Fibroblast of peridontal ligament (primary cell): ENCODE measurements at regions not wholly inside any gene's neighbourhood (a gene's known extent, or its start where the extent isn't known, plus 50 kb on each side); places are given as distances from the start of the nearest gene placed in this dataset.
A peak's percentile ranks its signal among the peaks of the same experiment; 100 is the strongest.
"Not testable (repeated sequence)": the region's sequence is repeated elsewhere in the genome, so short reads cannot be mapped to it uniquely, and the experiment has no call there.

Experiments used
- DNase-seq: peaks from one replicate; pipeline ENCODE4 v3.0.0-alpha.2; 2010; ENCODE audit errors: extremely low read depth

GRCh38 chr14:61167642-61168041 lies 113.5 kb downstream of the TMEM30B start:
- DNase-seq: no peak

- no peak for DNase-seq
Observed at GRCh38 chr14:61160798-61161197, 120.3 kb downstream of the TMEM30B start.

- DNase-seq: peak; percentile 43
Observed at GRCh38 chr14:61154641-61155040, 126.5 kb downstream of the TMEM30B start.

- DNase-seq: no peak
Observed at GRCh38 chr14:61153914-61154545, 127.1 kb downstream of the TMEM30B start.

GRCh38 chr14:61153431-61153830 lies 127.7 kb downstream of the TMEM30B start:
- peak; percentile 28 for DNase-seq

GRCh38 chr14:61152851-61153364 lies 128.2 kb downstream of the TMEM30B start:
- DNase-seq: no peak

- no peak for DNase-seq
Observed at GRCh38 chr14:61151251-61151650, 129.9 kb downstream of the TMEM30B start.

- DNase-seq: no peak
Observed at GRCh38 chr14:61150851-61151250, 130.3 kb downstream of the TMEM30B start.

- no peak for DNase-seq
Observed at GRCh38 chr14:61149896-61150295, 131.2 kb downstream of the TMEM30B start.

- no peak for DNase-seq
Observed at GRCh38 chr14:61148742-61149350, 132.3 kb downstream of the TMEM30B start.

- DNase-seq: peak; percentile 44
Observed at GRCh38 chr14:61147831-61148549, 133.1 kb downstream of the TMEM30B start.

GRCh38 chr14:61147381-61147821 lies 133.7 kb downstream of the TMEM30B start:
- no peak for DNase-seq

GRCh38 chr14:61146899-61147298 lies 134.2 kb downstream of the TMEM30B start:
- no peak for DNase-seq

GRCh38 chr14:61145903-61146481 lies 135.1 kb downstream of the TMEM30B start:
- peak; percentile 83 for DNase-seq

- peak; percentile 99 for DNase-seq
Observed at GRCh38 chr14:61145034-61145902, 135.9 kb downstream of the TMEM30B start.

- DNase-seq: not testable (repeated sequence)
Observed at GRCh38 chr14:61144117-61145033, 136.8 kb downstream of the TMEM30B start.

GRCh38 chr14:61140872-61141271 lies 140.3 kb downstream of the TMEM30B start:
- DNase-seq: peak; percentile 84

- no peak for DNase-seq
Observed at GRCh38 chr14:61140271-61140670, 140.9 kb downstream of the TMEM30B start.

GRCh38 chr14:61139006-61139599 lies 142.0 kb downstream of the TMEM30B start:
- no peak for DNase-seq

GRCh38 chr14:61132894-61133293 lies 148.2 kb downstream of the TMEM30B start:
- no peak for DNase-seq
